Endothelial cell of umbilical vein (primary cell): ENCODE measurements at regions not wholly inside any gene's neighbourhood (a gene's known extent, or its start where the extent isn't known, plus 50 kb on each side); places are given as distances from the start of the nearest gene placed in this dataset.

ENCODE experiments used
- BruUV-seq: library from RNA; stranded (reverse); fragments of 400-500 nt; replicated peaks from 2 replicates; lab custom pipeline; 2021; lab: Mats Ljungman, UMichigan
- CTCF ChIA-PET: fragments of 300-600, 350-600 bp; sonication (Branson Sonifier 250); formaldehyde crosslinking; loops from one replicate; lab custom pipeline; 2021; ENCODE audit warnings: antibody characterized with exemption, inconsistent platforms; lab: Charles Lee
- POLR2A ChIA-PET: fragments of 300-600, 350-600 bp; sonication (Branson Sonifier 250); formaldehyde crosslinking; loops from one replicate; lab custom pipeline; 2021; ENCODE audit warnings: antibody characterized with exemption, inconsistent platforms; lab: Charles Lee
- DNase-seq: peaks from one replicate; pipeline ENCODE4 v3.0.0-alpha.2; 2011; ENCODE audit warnings: low read depth, low spot score
- FAIRE-seq: peaks from 2 replicates; lab custom pipeline; 2011; peaks lifted over from hg19 to GRCh38; lab: Jason Lieb, UNC
- H2AFZ ChIP-seq: 2 replicates; pipeline ENCODE4 v1.6.0; 2012; ENCODE audit warnings: low read depth, low read length, control low read depth, inconsistent platforms
- H3K27ac ChIP-seq: 2 replicates; pipeline ENCODE4 v1.5.1; 2011; ENCODE audit warnings: low read depth, mild to moderate bottlenecking, control low read depth, low read length, moderate library complexity; ENCODE audit not compliant: insufficient read depth
- H3K27me3 ChIP-seq, 2 experiments: 2 replicates each; pipeline versions ENCODE4 v1.6.0 to v1.6.1; 2011; ENCODE audit warnings: low read length in 2 of 2, mixed read lengths in 1 of 2; ENCODE audit not compliant: control insufficient read depth in 2 of 2, insufficient read depth in 2 of 2
- H3K36me3 ChIP-seq, 2 experiments: 2 replicates in 1 of 2; 3 replicates in 1 of 2; pipeline ENCODE4 v1.5.1; 2011; ENCODE audit warnings: low read length in 2 of 2, mild to moderate bottlenecking in 1 of 2, moderate library complexity in 1 of 2; ENCODE audit not compliant: control insufficient read depth in 2 of 2, insufficient read depth in 2 of 2; ENCODE audit errors: extremely low read depth in 1 of 2
- H3K4me1 ChIP-seq: 3 replicates; pipeline ENCODE4 v1.5.1; 2011; ENCODE audit warnings: mild to moderate bottlenecking, low read length; ENCODE audit not compliant: control insufficient read depth, insufficient read depth; ENCODE audit errors: extremely low read depth
- H3K4me2 ChIP-seq: 2 replicates; pipeline ENCODE4 v1.6.1; 2011; ENCODE audit warnings: low read length, control low read depth, mixed read lengths; ENCODE audit not compliant: insufficient read depth
- H3K4me3 ChIP-seq, 3 experiments: fragments of 200-600 bp in 1 of 3; sonication (generic), shearing (Covaris generic) in 1 of 3; replicated peaks in 1 of 3; 2 replicates each; pipeline ENCODE4 v1.5.1; 2011 to 2016; ENCODE audit warnings: control low read depth in 3 of 3, low read length in 3 of 3, mild to moderate bottlenecking in 2 of 3, inconsistent platforms in 1 of 3, low read depth in 1 of 3, moderate library complexity in 1 of 3; ENCODE audit not compliant: insufficient read depth in 1 of 3
- H3K79me2 ChIP-seq: 2 replicates; pipeline ENCODE4 v1.6.0; 2012; ENCODE audit warnings: low read length, inconsistent platforms; ENCODE audit not compliant: control insufficient read depth, insufficient read depth
- H3K9ac ChIP-seq: replicated peaks from 2 replicates; pipeline ENCODE3; 2011; ENCODE audit warnings: low read length, control low read depth; ENCODE audit not compliant: insufficient read depth; ENCODE audit errors: extremely low read depth
- H3K9me1 ChIP-seq: replicated peaks from 3 replicates; pipeline ENCODE4 v1.6.0; 2011; ENCODE audit warnings: mild to moderate bottlenecking, low read length; ENCODE audit not compliant: control insufficient read depth, insufficient read depth; ENCODE audit errors: extremely low read depth
- H3K9me3 ChIP-seq: replicated peaks from 2 replicates; pipeline ENCODE4 v1.5.1; 2012; ENCODE audit warnings: low read length, inconsistent platforms; ENCODE audit not compliant: control insufficient read depth, insufficient read depth
- H4K20me1 ChIP-seq: replicated peaks from 2 replicates; pipeline ENCODE3; 2011; ENCODE audit warnings: mild to moderate bottlenecking, low read length; ENCODE audit not compliant: control insufficient read depth, insufficient read depth; ENCODE audit errors: extremely low read depth
- EZH2 ChIP-seq: IDR thresholded peaks from 2 replicates; pipeline ENCODE4 v1.6.1; 2012; ENCODE audit warnings: borderline replicate concordance, low read depth, mild to moderate bottlenecking, moderate library complexity, low read length, inconsistent platforms; ENCODE audit not compliant: severe bottlenecking
- FOS ChIP-seq: IDR thresholded peaks from 2 replicates; pipeline ENCODE4 v1.6.1; 2011; ENCODE audit warnings: mild to moderate bottlenecking, low read length, moderate library complexity, borderline replicate concordance; ENCODE audit not compliant: insufficient read depth
- GATA2 ChIP-seq: IDR thresholded peaks from 2 replicates; pipeline ENCODE4 v1.7.0; 2011; ENCODE audit warnings: low read depth, mild to moderate bottlenecking, moderate library complexity, mixed read lengths, low read length; ENCODE audit not compliant: insufficient read length, insufficient read depth
- JUN ChIP-seq: IDR thresholded peaks from 2 replicates; pipeline ENCODE4 v1.6.1; 2011; ENCODE audit warnings: borderline replicate concordance, low read depth; ENCODE audit not compliant: insufficient read length, insufficient read depth
- MYC ChIP-seq: IDR thresholded peaks from one replicate; pipeline ENCODE4 v1.6.1; 2011; ENCODE audit warnings: mild to moderate bottlenecking, low read depth, low read length
- POLR2A ChIP-seq: IDR thresholded peaks from 2 replicates; pipeline ENCODE4 v1.6.1; 2012; ENCODE audit warnings: low read depth, mild to moderate bottlenecking, control low read depth, low read length
- POLR2AphosphoS5 ChIP-seq: IDR thresholded peaks from 2 replicates; pipeline ENCODE4 v1.6.1; 2012; ENCODE audit warnings: low read depth, mild to moderate bottlenecking, control low read depth, low read length, moderate library complexity; ENCODE audit not compliant: insufficient read depth
- dilution Hi-C: fragments of 300-500 bp; cut with MboI; formaldehyde crosslinking; loops from one replicate; pipeline ENCODE4 v1.15.0; 2019; ENCODE audit warnings: low sequenced_read_pairs; ENCODE audit not compliant: extremely low pct_ligation_motif_present
- intact Hi-C: fragments of 100-400 bp; cut with micrococcal nuclease; formaldehyde crosslinking; loops from one replicate; pipeline ENCODE4 v1.10.0; 2022
- TF ChIP-seq, protein P1 (sequence below), 2 donors: IDR thresholded peaks; 1 replicate in 1 of 2; 2 replicates in 1 of 2; pipeline ENCODE4 v1.5.1; 2011; ENCODE audit warnings: low read length in 2 of 2, mild to moderate bottlenecking in 2 of 2, moderate library complexity in 2 of 2, control low read depth in 1 of 2, inconsistent platforms in 1 of 2, low read depth in 1 of 2; ENCODE audit not compliant: insufficient read depth in 1 of 2; ENCODE audit errors: extremely low read depth in 1 of 2
- TF ChIP-seq, protein P2 (sequence below): IDR thresholded peaks from 2 replicates; pipeline ENCODE4 v1.6.1; 2011; ENCODE audit not compliant: insufficient read depth, insufficient read length

DNA sequence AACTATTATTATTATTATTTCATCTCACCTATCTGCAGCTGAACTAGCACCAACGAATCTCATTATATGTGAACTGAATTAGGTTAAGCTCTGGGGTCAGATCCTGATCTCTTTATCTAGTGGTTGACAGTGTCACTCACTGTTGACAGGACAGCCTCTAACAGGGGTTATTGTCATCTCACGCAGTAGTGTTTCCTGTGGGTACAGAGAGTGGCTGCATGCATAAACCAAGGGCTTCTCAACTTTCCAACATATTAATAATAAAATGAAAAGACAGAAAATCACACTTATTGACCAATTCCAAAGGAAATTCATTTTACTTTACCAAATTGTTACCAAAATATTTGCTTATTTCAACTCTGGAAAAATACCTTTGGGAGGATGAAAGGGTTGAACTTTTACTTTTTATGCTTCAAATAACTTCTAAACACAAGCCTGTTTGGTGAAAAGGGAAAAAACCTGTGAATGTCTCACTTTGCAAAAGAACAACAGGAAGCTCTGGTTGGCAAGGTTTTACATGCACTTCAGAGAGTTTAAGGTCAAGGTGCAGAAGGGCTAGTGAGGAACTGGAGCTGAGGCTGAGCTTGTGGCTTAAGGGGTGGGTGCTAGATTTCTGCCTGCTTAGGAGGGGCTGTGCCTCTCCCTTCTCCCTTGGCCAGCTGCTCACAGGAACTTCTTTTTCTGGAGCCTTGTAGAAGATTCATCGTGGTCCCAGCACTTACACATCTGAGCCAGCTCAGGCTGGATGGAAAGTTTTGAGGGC, 72.6 kb downstream of the CTAGE1 start:
- Histone ChIP-seq H3K9me3 (no peaks in the 10 kb centered on the region), H3K79me2 (no peaks in the 10 kb centered on the region), H3K27ac (no peak overlapping the region), H3K4me2 (no peak overlapping the region), H3K4me1 (peaks cover 58% of the 10 kb centered on the region), H4K20me1 (no peaks in the 10 kb centered on the region), H3K36me3 (no peaks in the 10 kb centered on the region), H3K9me1 (no peaks in the 10 kb centered on the region), H3K9ac (no peak overlapping the region), H3K27me3 (no peaks in the 10 kb centered on the region), H2AFZ (no peak overlapping the region), H3K4me3 (no peak overlapping the region)
- BruUV-seq = no TSS peak
- no peak for TF ChIP-seq MYC
- no peak for TF ChIP-seq FOS
- no peak for TF ChIP-seq POLR2A
- no peak for TF ChIP-seq POLR2AphosphoS5
- TF ChIP-seq, protein P1, sequence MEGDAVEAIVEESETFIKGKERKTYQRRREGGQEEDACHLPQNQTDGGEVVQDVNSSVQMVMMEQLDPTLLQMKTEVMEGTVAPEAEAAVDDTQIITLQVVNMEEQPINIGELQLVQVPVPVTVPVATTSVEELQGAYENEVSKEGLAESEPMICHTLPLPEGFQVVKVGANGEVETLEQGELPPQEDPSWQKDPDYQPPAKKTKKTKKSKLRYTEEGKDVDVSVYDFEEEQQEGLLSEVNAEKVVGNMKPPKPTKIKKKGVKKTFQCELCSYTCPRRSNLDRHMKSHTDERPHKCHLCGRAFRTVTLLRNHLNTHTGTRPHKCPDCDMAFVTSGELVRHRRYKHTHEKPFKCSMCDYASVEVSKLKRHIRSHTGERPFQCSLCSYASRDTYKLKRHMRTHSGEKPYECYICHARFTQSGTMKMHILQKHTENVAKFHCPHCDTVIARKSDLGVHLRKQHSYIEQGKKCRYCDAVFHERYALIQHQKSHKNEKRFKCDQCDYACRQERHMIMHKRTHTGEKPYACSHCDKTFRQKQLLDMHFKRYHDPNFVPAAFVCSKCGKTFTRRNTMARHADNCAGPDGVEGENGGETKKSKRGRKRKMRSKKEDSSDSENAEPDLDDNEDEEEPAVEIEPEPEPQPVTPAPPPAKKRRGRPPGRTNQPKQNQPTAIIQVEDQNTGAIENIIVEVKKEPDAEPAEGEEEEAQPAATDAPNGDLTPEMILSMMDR (IDR thresholded peaks at IDR 0.05; ENCODE audit: extremely low read depth in 1 of 2, insufficient read depth in 1 of 2, low read depth in 1 of 2, low read length in 2 of 2) = no peak
- no peak for TF ChIP-seq EZH2
- TF ChIP-seq GATA2 = no peak
- TF ChIP-seq JUN = no peak
- TF ChIP-seq, protein P2, sequence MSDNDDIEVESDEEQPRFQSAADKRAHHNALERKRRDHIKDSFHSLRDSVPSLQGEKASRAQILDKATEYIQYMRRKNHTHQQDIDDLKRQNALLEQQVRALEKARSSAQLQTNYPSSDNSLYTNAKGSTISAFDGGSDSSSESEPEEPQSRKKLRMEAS = no peak
- dilution Hi-C loops (no loop called here), intact Hi-C loops (loop anchor here (5.0 to 10.0 kb wide), 3 partner anchors 130 to 327 kb away; no protein-coding TSS in a partner anchor)
- ChIA-PET CTCF (interaction anchor here (0.6 to 7.0 kb wide), 5 partner anchors 9 to 217 kb away, joined by 3 to 53 read pairs (median 3); no protein-coding TSS in a partner anchor), POLR2A (no interaction called here)
- FAIRE-seq (peak; percentile 57), DNase-seq (peak; percentile 57)
